HUES48 (cell line): ENCODE measurements at regions not wholly inside any gene's neighbourhood (a gene's known extent, or its start where the extent isn't known, plus 50 kb on each side); places are given as distances from the start of the nearest gene placed in this dataset.
"Not testable (repeated sequence)": the region's sequence is repeated elsewhere in the genome, so short reads cannot be mapped to it uniquely, and the experiment has no call there.

Experiments used
- H3K27ac ChIP-seq: one replicate; pipeline ENCODE4 v1.7.0; 2013; ENCODE audit warnings: low read depth, low read length, inconsistent platforms
- H3K27me3 ChIP-seq: 2 replicates; pipeline ENCODE4 v1.6.1; 2013; ENCODE audit warnings: mild to moderate bottlenecking, low read length; ENCODE audit not compliant: control insufficient read depth, insufficient read depth
- H3K36me3 ChIP-seq: 2 replicates; pipeline ENCODE4 v1.6.1; 2013; ENCODE audit warnings: low read length; ENCODE audit not compliant: control insufficient read depth, insufficient read depth
- H3K4me1 ChIP-seq: 2 replicates; pipeline ENCODE4 v1.6.1; 2013; ENCODE audit warnings: mild to moderate bottlenecking, low read length; ENCODE audit not compliant: control insufficient read depth, insufficient read depth
- H3K4me3 ChIP-seq: 2 replicates; pipeline ENCODE4 v1.5.1; 2013; ENCODE audit warnings: mild to moderate bottlenecking, low read depth, low read length
- H3K9ac ChIP-seq: 2 replicates; pipeline ENCODE4 v1.6.1; 2013; ENCODE audit warnings: mild to moderate bottlenecking, low read depth, low read length, moderate library complexity
- H3K9me3 ChIP-seq: 2 replicates; pipeline ENCODE4 v1.6.1; 2013; ENCODE audit warnings: low read length; ENCODE audit not compliant: control insufficient read depth, insufficient read depth

DNA sequence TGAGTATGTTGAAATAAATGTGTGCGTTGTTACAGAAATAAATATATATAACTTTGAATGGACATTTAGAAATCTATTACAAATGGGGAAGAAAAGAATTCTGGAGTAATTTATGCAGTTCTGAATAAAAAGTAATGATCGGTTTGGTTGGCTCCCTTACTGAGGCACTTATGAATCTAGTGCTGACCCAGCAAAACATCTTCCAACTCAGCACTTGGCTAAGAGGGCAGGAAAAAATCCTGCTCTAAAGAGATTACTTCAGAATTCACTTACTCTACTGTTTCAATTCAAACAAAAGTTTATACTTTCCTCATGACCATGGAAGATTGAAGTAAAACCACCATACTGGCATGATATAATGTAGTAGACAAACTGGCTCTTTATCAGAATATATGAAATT lies 123.9 kb upstream of the RXFP1 start:
- no peak overlapping the region for H3K9ac ChIP-seq
- no peaks in the 10 kb centered on the region for H3K4me1 ChIP-seq
- no peaks in the 10 kb centered on the region for H3K27me3 ChIP-seq
- H3K9me3 ChIP-seq = no peaks in the 10 kb centered on the region
- H3K4me3 ChIP-seq = no peak overlapping the region
- H3K36me3 ChIP-seq = no peaks in the 10 kb centered on the region
- no peak overlapping the region for H3K27ac ChIP-seq

GRCh38 chr4:158407961-158408360 lies 113.7 kb upstream of the RXFP1 start:
- not testable (repeated sequence) for H3K36me3 ChIP-seq, H3K9me3 ChIP-seq, H3K27me3 ChIP-seq, H3K9ac ChIP-seq, H3K4me1 ChIP-seq, H3K27ac ChIP-seq, H3K4me3 ChIP-seq

- Histone ChIP-seq H3K9me3 (no peaks in the 10 kb centered on the region), H3K27me3 (no peaks in the 10 kb centered on the region), H3K9ac (no peak overlapping the region), H3K4me3 (no peak overlapping the region), H3K4me1 (no peaks in the 10 kb centered on the region), H3K27ac (no peak overlapping the region), H3K36me3 (no peaks in the 10 kb centered on the region)
Observed at GRCh38 chr4:158410272-158410671, 111.4 kb upstream of the RXFP1 start.

GRCh38 chr4:158411269-158411668 lies 110.4 kb upstream of the RXFP1 start:
- Histone ChIP-seq H3K9ac (no peak overlapping the region), H3K4me3 (no peak overlapping the region), H3K27ac (no peak overlapping the region), H3K9me3 (no peaks in the 10 kb centered on the region), H3K27me3 (no peaks in the 10 kb centered on the region), H3K36me3 (no peaks in the 10 kb centered on the region), H3K4me1 (no peaks in the 10 kb centered on the region)

DNA sequence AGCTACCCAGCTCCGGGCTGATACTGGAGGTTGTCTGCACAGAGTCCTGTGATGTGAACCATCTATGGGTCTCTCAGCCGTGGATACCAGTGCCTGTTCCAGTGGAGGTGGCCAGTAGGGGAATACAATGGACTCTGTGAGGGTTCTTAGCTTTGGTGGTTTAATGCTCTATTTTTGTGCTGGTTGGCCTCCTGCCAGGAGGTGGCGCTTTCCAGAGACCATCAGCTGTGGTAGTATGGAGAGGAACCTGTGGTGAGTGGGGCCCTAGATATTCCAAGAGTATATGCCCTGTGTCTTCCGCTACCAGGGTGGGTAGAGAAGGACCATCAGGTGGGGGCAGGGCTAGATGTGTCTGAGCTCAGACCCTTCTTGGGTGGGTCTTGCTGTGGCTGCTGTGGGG lies 103.0 kb upstream of the RXFP1 start:
- not testable (repeated sequence) for H3K9me3 ChIP-seq, H3K36me3 ChIP-seq, H3K4me1 ChIP-seq, H3K4me3 ChIP-seq, H3K27me3 ChIP-seq, H3K27ac ChIP-seq, H3K9ac ChIP-seq

DNA sequence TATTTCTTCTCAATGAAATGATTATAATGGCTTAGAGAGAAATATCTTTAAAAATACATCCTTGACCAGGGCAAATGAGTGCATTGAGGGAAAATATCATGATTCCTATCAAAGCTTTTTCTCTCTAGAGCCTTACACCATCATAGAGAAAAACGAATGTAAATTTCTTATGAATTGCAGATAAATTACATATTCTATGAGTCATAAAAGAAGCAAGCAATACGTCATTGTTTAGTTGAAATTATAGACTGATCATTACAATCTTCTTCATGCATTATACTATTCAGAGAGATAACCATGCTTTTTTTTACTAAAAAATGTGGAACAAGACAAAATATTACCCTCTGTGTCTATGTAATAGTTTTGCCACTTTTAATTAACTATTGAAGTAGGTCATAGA lies 100.9 kb upstream of the RXFP1 start:
- Histone ChIP-seq H3K4me1 (no peaks in the 10 kb centered on the region), H3K36me3 (no peaks in the 10 kb centered on the region), H3K9ac (no peak overlapping the region), H3K4me3 (no peak overlapping the region), H3K27ac (no peak overlapping the region), H3K9me3 (no peaks in the 10 kb centered on the region), H3K27me3 (no peaks in the 10 kb centered on the region)

DNA sequence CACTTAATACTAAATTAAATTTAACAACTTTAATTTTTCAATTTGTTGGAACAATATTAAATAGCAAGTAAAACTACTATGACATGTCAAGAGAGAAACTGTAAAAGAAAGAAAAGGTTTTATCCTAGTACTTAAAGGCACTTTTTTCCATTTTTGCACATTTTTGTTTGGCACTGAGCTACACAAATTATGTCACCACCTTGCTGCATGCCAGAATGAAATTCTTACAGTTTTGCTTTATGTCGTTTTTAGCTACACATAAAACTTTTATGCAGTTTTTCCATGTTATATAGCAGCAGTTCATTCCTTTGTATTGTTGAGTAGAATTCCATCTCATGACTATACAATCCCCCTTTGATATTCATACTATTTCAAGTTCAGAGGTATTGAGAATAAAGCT lies 99.1 kb upstream of the RXFP1 start:
- Histone ChIP-seq H3K9me3 (no peaks in the 10 kb centered on the region), H3K9ac (no peak overlapping the region), H3K27me3 (no peaks in the 10 kb centered on the region), H3K4me3 (no peak overlapping the region), H3K27ac (no peak overlapping the region), H3K4me1 (no peaks in the 10 kb centered on the region), H3K36me3 (no peaks in the 10 kb centered on the region)

DNA sequence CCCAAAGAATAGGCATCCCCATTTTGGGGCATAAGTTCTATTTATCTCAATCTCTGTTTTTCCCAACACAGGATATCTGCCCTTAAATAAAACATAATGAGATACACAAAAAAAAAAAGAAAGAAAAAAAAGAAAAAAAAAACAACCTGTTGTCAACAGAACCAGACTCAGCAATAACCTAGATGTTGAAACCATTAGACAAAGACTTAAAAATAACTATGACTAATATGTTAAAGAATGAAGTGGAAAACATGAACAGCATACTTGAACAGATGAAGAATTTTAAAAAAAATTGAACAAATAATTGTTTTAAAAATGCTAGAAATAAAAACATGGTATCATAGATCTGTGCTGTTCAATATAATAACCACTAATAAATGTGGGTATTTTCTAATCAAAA lies 93.4 kb upstream of the RXFP1 start:
- Histone ChIP-seq H3K4me1 (no peaks in the 10 kb centered on the region), H3K4me3 (no peak overlapping the region), H3K9ac (no peak overlapping the region), H3K36me3 (no peaks in the 10 kb centered on the region), H3K27ac (no peak overlapping the region), H3K9me3 (no peaks in the 10 kb centered on the region), H3K27me3 (no peaks in the 10 kb centered on the region)

- Histone ChIP-seq H3K27ac (no peak overlapping the region), H3K36me3 (no peaks in the 10 kb centered on the region), H3K9me3 (no peaks in the 10 kb centered on the region), H3K27me3 (no peaks in the 10 kb centered on the region), H3K4me1 (no peaks in the 10 kb centered on the region), H3K9ac (no peak overlapping the region), H3K4me3 (no peak overlapping the region)
Observed at GRCh38 chr4:158442736-158443135, 78.9 kb upstream of the RXFP1 start.

DNA sequence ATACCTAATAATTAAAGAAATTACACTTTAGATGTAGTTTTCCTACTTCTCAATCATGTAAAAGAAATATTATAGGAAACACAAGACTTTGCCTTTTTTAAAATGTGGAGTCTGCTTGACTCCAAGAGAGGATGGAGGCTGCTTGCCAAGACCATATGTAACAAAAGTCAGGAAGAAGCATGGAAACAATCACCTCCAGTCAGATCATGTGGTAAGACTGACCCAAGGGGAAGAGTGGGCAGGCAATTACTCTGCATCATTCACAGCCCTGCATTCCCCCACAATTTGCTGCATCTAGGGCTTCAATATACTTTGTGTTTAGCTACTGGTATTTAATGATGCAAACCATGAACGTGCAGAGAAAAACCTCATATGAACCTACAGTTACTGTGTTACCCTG lies 78.0 kb upstream of the RXFP1 start:
- no peaks in the 10 kb centered on the region for H3K9me3 ChIP-seq
- no peaks in the 10 kb centered on the region for H3K27me3 ChIP-seq
- H3K4me1 ChIP-seq = no peaks in the 10 kb centered on the region
- no peak overlapping the region for H3K9ac ChIP-seq
- no peaks in the 10 kb centered on the region for H3K36me3 ChIP-seq
- H3K4me3 ChIP-seq = no peak overlapping the region
- H3K27ac ChIP-seq = no peak overlapping the region

DNA sequence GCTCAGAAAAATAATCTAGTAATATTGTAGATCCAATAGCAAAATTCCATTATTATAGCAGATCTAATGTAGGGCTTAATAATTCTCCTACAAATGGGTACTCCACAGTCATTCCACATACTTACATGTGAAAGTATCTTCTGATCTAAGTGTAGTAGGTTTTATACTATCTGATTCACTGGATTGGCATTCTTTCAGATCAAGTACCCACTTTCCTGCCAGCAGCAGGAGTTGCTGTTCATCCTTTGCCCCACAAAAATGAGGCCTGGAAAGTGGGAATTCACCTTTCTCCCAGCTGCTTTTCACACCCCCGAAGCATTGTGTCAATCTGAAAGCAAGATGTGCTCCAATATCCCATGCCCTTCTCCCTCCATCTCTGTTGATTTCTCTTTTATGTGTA lies 77.1 kb upstream of the RXFP1 start:
- Histone ChIP-seq H3K9me3 (no peaks in the 10 kb centered on the region), H3K9ac (no peak overlapping the region), H3K27me3 (no peaks in the 10 kb centered on the region), H3K27ac (no peak overlapping the region), H3K4me3 (no peak overlapping the region), H3K4me1 (no peaks in the 10 kb centered on the region), H3K36me3 (no peaks in the 10 kb centered on the region)

DNA sequence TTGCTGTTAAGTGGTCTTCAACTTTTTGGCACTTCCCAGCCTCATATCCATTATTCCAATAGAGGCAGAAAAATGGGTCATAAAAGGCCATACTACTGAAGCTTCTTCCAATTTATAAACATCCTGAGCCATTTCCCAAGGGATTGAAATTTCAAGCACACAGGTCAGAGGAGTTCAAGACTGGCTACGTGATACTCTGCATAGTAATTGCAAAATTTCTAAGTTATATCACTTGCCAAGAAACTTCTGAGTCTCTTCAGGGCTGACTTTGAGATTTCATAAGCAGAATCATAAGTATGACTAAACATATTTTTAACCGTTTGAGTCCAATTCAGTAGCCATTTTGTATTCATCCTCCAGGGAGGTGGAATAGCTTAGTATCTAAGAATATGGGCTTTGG lies 75.6 kb upstream of the RXFP1 start:
- Histone ChIP-seq H3K4me1 (no peaks in the 10 kb centered on the region), H3K27me3 (no peaks in the 10 kb centered on the region), H3K36me3 (no peaks in the 10 kb centered on the region), H3K27ac (no peak overlapping the region), H3K4me3 (no peak overlapping the region), H3K9ac (no peak overlapping the region), H3K9me3 (no peaks in the 10 kb centered on the region)
